Stimulated activated CD8-positive, alpha-beta memory T cell treated with anti-CD3 and anti-CD28 coated beads, Interleukin-2, amount 100 ng/mL, for 48 hours (primary cell): ENCODE measurements at regions not wholly inside any gene's neighbourhood (a gene's known extent, or its start where the extent isn't known, plus 50 kb on each side); places are given as distances from the start of the nearest gene placed in this dataset.

Experiments used
- DNase-seq, 2 donors: peaks; one replicate each; pipeline ENCODE4 v3.0.0-alpha.2; 2020; ENCODE audit warnings: low read depth in 2 of 2

DNA sequence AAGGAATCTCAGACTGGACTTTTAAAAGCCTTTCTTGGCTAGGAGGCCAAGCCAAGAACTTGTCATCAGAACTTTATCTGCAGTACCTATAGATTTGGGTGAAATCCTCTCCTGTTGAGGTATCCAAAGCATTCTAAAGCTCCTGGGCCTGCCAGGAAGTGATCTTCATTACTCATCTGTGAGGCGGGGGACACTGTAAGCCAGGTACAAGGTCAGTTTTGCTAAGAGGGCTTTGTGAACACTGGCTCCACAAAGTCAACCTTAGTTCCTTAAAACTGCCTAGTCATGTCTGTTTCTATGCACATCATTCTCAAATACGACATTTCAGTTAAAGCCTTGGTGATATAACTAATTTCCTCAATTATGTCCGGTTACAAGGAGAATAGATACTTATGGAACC lies 236.7 kb downstream of the PIK3R1 start:
- DNase-seq, result no peak

DNA sequence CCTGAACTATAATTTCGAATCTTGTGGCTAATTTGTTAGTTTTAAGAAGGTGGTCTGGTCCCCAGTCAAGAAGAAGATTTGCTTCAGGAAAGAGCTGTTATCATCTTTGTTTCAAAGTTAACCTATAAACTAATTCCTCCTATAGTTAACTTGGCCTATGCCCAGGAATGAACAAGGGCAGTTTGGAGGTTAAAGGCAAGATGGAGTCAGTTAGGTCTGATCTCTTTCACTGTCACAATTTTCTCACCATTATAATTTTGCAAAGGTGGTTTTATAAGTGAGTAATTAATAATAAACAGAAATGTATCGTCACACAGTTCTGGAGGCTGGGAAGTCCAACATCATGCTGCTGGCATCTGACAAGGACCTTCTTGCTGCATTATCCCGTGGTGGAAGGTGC lies 238.6 kb downstream of the PIK3R1 start:
- DNase-seq, result no peak

DNA sequence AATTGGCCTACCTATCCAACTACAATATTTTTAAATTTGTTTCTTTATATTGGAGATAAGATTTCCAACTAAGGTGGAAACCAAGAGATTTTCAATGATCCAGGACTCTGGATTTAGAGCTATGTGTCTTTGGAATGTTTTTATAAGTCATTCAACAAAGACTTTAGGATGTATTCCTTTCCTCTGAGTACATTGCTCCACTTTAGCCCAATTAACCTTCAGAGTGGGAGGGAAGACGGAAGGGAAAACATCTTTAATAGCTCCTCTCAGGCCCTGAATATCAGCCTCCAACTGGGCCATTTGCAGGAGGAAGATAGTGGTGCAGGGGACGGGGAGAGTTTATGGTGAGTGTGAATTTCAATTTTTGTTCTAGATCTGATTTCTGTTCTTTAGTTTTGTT lies 239.2 kb downstream of the PIK3R1 start:
- DNase-seq, result no peak

DNA sequence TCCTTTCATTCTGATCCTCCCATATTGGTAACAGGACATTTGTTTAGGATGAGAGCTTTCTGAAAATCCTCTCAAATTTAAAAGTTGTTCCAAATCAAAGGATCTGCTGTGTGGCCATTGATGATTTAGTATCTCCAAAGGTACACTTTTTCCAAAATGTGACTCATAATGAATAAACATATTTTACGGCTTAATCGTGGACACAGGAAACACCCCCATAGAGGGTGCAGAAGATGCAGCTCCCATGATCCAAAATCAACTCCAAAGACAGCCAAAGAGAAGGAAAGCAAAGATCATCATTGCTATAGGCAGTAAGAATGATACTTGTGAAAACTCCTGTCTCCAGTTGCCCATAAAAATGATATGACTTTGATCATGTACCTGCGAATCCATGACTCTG lies 239.7 kb downstream of the PIK3R1 start:
- DNase-seq, result no peak

DNA sequence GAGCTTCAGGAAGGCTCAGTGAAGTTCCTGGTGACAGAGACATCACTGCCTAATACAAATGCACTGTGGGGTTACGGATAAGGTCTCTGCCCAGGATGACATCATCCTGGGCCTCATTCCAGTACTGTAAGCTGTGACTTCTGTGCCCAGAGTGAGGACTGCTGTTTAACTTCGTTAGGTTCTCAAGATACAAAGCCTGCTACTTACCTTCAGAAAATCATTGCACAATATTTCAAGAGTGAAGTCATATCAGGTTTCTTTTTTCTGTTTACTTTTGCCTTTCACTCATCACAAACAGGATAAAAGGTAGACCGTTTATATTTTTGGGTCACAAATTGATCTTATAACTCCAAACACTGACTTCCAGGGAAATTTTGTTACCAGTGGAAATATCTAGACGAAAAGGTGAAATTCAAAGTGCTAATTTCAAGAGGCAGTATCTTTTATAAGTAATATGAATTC lies 241.2 kb downstream of the PIK3R1 start:
- DNase-seq, result no peak

DNA sequence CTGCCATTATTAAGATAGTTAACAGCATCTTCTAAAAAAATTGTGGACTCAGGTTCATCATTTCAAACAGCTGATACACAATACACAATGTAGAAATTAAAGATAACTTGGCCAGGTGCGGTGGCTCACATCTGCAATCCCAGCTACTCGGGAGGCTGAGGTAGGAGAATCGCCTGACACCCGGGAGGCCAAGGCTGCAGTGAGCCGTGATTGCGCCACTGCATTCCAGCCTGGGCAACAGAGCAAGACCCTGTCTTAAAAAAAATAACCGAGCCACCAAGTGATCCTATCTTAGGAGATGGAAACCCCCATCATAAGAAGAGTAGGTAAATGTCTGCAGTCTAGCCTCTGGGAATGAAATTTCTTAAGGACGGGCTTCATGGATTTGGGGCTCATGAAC lies 241.7 kb downstream of the PIK3R1 start:
- no peak for DNase-seq

DNA sequence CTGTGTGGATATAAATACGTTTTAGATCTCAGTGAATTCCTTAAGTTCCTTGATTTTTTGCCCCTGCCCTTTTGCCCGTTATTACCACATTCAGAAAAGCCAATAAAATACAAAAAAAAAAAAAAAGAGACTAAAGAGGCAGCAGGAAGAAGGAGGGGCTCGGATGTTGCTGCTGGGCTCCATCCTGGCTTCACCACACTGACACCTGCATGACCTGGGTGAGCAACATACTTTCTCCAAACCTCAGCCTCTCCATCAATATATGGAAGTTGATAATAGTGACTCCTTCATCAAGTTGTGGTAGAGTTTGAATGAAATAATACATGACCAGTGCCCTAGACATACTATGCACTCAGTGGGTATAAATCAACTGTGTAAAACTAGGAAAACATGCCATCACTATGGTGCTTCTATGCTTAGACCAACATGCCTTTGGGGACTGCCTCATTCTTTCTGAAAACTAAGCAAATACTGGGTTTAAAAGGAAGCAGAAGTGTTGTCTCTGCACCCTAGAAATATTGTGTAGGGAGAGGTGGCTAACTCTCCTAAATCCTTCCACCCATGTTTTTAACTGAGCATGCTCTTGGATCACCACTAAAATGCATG lies 243.0 kb downstream of the PIK3R1 start:
- DNase-seq, result no peak

DNA sequence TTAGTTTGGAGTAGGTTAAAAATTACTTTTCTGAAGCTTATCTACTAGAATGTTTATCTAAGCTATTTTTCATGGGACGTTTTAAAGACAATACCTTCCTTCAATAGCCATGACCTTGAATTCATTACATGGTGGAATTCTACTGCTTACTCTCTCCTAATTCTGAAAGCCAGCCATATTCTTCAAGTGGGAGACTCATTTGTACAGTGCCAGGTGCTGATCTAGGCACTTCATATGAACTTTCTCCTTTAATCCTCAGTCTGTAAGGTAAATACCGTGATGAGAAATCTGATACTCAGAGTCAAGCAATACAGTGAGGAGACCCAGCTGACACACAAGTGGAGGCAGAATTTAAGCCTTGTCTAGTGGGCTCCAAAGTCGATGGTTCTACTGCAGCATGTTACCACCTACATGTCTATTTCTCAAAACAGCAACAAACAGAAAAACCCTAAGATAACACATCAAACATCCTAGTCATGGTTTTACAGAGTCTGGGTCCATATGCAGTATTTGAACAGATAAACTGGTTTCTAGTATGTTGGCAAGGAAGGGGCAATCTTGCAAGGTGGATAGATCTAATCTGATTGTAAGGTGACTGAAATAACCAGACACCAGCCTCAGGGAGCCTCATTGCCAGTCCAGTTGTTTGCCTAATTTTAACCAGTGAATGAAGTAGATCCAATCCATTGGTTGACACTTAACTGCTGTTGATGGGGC lies 243.7 kb downstream of the PIK3R1 start:
- DNase-seq, result no peak

DNA sequence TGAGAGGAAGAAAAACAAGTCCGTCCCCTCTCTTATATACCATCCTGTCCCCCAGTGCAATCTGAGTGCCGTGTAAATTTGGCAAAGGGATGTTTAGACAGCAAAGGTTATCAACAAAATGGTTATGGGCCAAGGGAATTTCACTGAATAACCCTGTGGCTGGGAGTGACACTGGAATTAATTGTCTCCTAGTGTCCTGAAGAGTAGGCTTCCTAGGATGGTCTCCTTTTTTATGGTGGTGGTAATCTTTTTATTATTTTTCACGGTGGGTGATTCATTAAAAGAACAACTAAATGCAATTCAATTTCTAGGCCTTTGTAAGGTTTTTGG lies 244.2 kb downstream of the PIK3R1 start:
- no peak for DNase-seq

DNA sequence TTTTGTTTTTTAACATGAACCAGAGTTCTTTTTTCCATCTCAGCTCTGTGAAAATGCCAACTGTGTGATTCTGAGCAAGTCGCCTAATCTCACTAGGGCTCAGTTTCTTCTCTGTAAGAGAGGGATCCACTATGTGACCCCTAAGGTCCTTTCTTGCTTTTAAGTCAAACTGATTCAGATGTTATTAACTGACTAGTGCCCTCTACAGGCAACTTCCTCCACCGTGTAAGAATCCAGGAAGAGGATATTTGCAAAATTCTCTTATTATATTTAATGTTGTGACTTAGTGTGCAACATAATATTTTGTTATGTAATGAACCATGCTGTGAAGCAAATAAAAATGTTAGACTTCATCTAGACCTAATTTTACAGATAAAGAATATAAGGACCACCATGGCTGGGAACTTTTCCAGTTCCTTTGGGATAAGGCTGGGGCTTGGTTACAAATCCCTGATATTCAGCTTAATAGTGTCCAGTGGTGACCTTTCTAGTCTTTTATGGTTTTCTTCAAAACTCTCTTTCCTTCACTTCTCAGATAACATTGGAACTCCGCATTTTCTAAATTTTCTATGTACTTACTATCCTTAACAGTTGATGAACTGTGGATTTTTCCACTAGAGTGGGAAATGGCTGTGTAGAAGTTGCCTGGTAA lies 244.7 kb downstream of the PIK3R1 start:
- DNase-seq, result peak in 1 of 2 donors; percentile 5

DNA sequence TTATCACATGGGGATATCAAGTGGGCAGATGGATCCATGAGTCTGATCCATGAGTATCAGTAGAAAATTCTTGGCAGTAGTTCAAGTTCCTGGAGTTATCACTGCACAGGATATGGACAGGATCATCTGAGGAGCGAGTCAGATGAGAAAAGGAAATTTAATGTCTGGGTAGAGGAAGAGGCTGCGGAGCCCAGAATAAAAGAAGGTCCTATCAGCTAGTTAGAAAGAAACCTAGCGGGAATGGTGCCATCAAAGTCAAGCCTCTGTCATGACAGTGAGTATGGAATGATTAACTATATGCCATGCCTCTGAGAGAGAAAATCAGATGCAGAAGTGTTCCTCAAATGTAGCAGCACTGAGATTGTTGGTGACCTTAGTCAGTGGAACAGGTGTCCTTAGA lies 248.1 kb downstream of the PIK3R1 start:
- no peak for DNase-seq

DNA sequence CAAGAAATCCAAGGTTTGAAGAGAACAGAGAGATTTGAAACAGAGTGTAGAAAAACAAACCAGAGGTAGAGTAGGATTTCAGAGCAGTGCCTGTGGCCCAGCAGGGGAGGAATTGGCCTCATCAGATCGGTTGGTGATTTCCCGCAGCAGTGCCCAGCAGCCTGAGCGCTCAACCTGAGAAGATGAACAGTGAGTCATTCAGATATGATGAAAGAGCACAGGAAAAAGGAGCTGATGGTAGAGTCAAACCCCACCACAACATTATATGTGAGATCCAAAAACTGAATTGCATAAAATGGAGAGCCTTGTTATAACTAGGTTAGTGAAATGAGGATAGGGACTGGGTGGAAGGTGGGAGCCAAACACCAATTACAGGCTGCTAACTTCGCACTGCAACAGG lies 248.9 kb downstream of the PIK3R1 start:
- peak; percentile 34 to 49 for DNase-seq

DNA sequence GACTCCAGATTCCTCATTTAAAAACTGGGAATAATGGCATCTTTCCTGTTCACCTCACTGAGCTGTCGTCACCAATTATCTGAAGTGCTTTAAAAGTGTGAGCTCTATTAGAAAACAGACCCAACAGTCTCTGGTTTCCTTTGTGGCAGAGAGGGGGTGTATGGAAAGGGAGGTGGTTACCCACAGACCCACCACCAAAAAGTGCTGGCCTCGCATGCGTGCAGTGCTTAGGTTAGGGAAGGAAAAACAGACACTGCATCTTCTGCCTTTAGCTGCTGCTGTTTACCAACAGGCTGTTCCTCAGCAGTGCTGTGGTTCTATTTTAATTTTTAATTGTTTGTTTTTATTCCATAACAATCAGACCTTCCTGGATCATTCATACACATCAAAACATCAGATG lies 249.6 kb downstream of the PIK3R1 start:
- peak; percentile 4 to 15 for DNase-seq

DNA sequence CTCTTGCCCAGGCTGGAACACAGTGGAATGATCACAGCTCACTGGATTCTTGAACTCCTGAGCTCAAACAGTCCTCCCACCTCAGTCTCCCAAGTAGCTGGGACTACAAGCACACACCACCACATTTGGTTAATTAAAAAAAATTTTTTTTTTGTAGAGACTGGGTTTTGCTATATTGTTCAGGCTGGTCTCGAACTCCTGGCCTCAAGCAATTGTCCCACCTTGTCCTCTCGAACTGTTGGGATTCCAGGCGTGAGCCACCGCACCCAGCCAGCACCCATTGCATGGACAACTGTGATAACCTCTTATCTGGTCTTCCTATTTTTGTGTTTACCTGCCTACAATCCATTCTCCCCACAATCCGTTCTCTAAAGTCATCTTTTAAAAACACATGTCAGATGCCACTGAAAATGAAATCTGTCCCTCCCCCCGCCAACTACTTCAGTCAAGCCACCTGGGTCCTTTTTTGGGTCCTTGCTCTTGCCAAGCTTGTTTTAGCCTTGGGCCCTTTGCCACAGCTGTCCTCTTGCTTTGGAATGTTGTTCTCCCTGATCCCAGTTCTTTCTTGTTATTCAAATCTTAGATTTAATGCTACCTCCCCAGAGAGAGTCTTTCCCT lies 250.5 kb downstream of the PIK3R1 start:
- no peak for DNase-seq

DNA sequence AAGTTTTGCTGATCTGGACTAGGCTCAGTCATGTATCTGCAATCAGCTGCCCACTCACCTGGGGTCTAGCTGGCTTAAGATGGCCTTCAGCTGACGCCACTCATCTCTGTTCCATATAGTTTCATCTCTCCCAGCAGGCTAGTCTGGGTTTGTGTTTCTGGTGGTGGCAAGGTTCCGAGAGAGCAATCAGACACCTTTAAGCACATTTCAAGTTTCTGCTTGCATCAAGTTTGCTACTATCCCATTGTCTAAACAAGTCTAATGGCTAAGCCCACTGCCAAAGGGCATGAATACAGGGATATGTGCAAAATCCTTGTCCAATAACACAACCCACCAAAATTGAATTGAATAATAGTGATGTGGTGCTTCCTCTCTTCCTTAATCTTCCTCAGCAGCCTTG lies 251.7 kb downstream of the PIK3R1 start:
- DNase-seq, result no peak

DNA sequence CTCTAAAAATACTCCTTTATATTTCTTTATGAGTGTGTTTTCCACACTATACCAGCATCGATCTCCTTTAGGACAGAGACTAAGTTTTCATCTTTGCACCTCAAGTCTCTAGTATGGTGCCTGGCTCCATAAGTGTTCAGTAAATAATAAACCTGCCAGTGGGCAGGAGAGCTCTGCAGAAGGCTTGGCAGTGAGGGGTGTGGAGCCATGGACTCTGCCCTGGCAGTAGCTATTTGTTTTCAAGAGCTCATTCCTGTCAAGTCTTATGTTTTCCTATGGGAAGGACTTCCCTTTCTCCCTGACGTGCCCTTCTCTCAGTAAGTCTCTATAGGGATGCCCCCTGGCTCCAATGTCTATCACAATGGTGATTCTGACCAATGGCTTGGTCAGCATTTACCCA lies 252.2 kb downstream of the PIK3R1 start:
- DNase-seq, result no peak

DNA sequence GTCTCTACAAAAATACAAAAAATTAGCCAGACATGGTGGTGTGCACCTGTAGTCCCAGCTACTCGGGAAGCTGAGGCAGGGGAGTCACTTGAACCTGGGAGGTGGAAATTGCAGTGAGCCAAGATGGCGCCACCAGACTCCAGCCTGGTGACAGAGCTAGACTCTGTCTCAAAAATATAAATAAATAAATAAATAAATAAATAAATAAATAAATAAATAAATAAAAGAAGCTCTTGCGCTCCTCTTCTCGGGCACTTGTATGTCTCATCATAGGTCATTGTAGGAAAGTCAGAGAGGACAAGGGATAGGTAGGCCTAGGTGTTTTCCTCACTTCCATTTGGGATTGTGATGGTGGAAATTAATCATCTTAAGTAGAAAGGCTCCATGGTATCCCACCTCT lies 252.8 kb downstream of the PIK3R1 start:
- DNase-seq, result no peak

DNA sequence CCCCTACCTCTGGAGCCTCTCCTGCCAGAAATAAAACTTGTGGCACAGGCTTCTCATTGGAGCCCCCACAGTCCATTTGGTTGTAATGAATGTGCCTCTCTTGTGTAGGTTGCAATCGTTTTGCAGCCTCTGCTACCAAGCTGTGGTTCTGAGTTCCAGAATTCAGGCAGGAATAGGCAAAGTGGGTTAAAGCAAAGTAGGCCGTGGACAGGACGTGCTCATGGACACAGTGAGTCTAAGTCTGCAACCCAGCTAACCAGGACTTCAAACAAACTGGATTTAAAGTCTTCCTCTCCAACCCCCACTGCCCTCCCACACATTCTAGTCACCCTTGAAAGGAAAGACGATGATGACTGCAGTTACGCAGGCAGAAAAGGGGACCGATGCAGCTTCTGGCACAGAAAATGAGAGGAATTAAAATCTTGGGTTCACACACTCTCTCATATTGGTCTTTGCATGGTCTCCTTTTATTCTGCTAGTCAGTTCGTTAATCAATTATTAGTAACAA lies 260.0 kb downstream of the PIK3R1 start:
- no peak for DNase-seq

DNA sequence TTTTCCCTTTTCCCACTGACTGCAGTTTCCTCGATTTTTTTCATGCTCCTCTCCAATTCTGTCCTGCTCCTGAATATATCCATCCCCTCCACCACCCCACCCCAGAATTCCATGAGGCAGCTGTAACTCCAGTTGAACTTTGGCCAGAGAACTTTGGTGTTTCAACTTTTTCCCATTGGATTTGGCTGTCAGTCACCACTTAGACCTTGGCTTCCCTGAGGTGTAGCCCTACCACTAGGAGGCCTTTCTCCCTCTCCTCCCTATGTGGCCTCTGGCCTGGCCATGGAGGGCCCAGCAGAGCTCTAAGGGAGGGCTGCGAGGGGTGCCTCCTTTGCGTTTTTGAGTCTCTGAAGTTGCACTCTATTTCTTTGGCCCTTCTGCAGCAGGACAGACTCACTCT lies 261.3 kb downstream of the PIK3R1 start:
- DNase-seq, result no peak

DNA sequence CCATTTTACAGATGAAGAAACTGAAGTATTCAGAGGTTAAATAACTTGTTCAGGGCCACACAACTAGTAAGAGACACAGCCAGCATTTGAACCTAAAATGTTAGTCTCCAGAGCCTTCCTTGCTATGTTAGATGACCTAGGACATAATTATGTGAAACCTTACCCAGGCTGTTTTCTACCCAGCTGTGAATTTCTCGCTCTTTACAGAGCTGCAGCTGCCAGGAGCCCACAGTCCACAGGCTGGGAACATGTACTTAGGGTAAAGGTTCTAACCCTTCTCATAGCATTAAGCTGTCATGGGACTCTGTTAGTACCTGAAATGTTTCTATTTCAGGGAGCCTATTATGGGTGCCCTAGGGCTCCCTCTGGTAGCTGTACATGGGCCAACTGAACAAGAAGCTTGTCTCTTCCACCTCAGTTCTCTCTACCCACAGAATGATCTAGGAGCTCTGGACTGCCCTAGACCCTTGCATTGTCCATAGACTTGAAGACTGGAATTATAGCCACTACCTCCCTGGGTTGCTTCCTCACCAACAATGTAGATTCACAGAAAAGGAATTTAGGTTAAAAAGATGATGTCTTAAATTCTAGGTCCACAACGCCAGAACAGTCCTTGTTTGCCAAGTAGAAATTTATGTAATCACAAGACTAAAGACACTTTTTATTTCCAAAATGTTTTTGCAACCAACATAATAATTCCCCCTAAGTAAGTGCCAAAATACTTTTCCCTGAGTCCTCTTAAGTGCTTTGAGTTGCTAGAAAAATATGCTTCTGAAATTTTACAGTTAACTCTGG lies 262.9 kb downstream of the PIK3R1 start:
- DNase-seq, result no peak

DNA sequence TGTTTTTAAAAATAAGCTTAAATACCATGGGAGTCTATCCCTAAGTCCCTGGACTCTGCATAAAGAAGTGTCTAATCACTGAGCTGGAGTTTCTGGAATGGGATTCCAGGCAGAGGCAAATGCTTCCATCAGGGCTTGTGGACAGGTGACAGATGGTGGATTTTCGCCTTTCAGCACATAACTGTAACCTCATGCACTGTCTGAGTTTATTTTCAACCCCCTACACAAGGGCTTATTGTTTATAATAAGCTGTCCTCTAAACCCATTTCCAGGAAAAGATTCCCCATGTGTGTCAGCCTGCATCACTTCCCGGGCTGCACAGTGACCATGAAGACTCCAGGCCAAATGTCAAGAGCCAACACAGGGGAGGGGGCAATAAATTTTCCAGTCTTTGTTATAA lies 264.0 kb downstream of the PIK3R1 start:
- DNase-seq, result no peak
